ENCODE measurements at regions not wholly inside any gene's neighbourhood (a gene's known extent, or its start where the extent isn't known, plus 50 kb on each side); places are given as distances from the start of the nearest gene placed in this dataset.

GRCh38 chr12:97309921-97310320 is 152.7 kb upstream of the RMST start:
- H3K4me1 ChIP-seq (ENCODE audit: control insufficient read depth, low read depth, low read length), result peaks cover 25% of the 10 kb centered on the region
- H3K36me3 ChIP-seq (ENCODE audit: control insufficient read depth, low read depth, low read length), result no peaks in the 10 kb centered on the region
- H3K27ac ChIP-seq (ENCODE audit: low read length), result no peak overlapping the region
- H3K4me3 ChIP-seq (ENCODE audit: low read length), result no peak overlapping the region
- H3K9me3 ChIP-seq (ENCODE audit: control insufficient read depth, low read depth, low read length), result no peaks in the 10 kb centered on the region
- no peak overlapping the region for H3K9ac ChIP-seq (ENCODE audit: low read length)
- H3K27me3 ChIP-seq (ENCODE audit: control insufficient read depth, insufficient read depth, low read length), result no peaks in the 10 kb centered on the region

GRCh38 chr12:97312570-97313135 is 150.0 kb upstream of the RMST start:
- Histone ChIP-seq H3K4me3 (ENCODE audit: low read length) (no peak overlapping the region), H3K4me1 (ENCODE audit: control insufficient read depth, low read depth, low read length) (peaks cover 25% of the 10 kb centered on the region), H3K27ac (ENCODE audit: low read length) (no peak overlapping the region), H3K36me3 (ENCODE audit: control insufficient read depth, low read depth, low read length) (no peaks in the 10 kb centered on the region), H3K9ac (ENCODE audit: low read length) (no peak overlapping the region), H3K9me3 (ENCODE audit: control insufficient read depth, low read depth, low read length) (no peaks in the 10 kb centered on the region), H3K27me3 (ENCODE audit: control insufficient read depth, insufficient read depth, low read length) (no peaks in the 10 kb centered on the region)

- Histone ChIP-seq H3K27ac (ENCODE audit: low read length) (no peak overlapping the region), H3K36me3 (ENCODE audit: control insufficient read depth, low read depth, low read length) (no peaks in the 10 kb centered on the region), H3K4me1 (ENCODE audit: control insufficient read depth, low read depth, low read length) (peaks cover 25% of the 10 kb centered on the region), H3K27me3 (ENCODE audit: control insufficient read depth, insufficient read depth, low read length) (no peaks in the 10 kb centered on the region), H3K9me3 (ENCODE audit: control insufficient read depth, low read depth, low read length) (no peaks in the 10 kb centered on the region), H3K9ac (ENCODE audit: low read length) (no peak overlapping the region), H3K4me3 (ENCODE audit: low read length) (no peak overlapping the region)
Measured at GRCh38 chr12:97313471-97314190, 149.0 kb upstream of the RMST start.

- H3K4me3 ChIP-seq (ENCODE audit: low read length), result no peak overlapping the region
- no peak overlapping the region for H3K27ac ChIP-seq (ENCODE audit: low read length)
- H3K9ac ChIP-seq (ENCODE audit: low read length), result no peak overlapping the region
- H3K4me1 ChIP-seq (ENCODE audit: control insufficient read depth, low read depth, low read length), result peaks cover 27% of the 10 kb centered on the region
- no peaks in the 10 kb centered on the region for H3K9me3 ChIP-seq (ENCODE audit: control insufficient read depth, low read depth, low read length)
- H3K27me3 ChIP-seq (ENCODE audit: control insufficient read depth, insufficient read depth, low read length), result no peaks in the 10 kb centered on the region
- H3K36me3 ChIP-seq (ENCODE audit: control insufficient read depth, low read depth, low read length), result no peaks in the 10 kb centered on the region
Measured at GRCh38 chr12:97316321-97316720, 146.3 kb upstream of the RMST start.

- Histone ChIP-seq H3K27me3 (ENCODE audit: control insufficient read depth, insufficient read depth, low read length) (no peaks in the 10 kb centered on the region), H3K9me3 (ENCODE audit: control insufficient read depth, low read depth, low read length) (no peaks in the 10 kb centered on the region), H3K4me1 (ENCODE audit: control insufficient read depth, low read depth, low read length) (peaks cover 37% of the 10 kb centered on the region), H3K27ac (ENCODE audit: low read length) (no peak overlapping the region), H3K36me3 (ENCODE audit: control insufficient read depth, low read depth, low read length) (no peaks in the 10 kb centered on the region), H3K4me3 (ENCODE audit: low read length) (no peak overlapping the region), H3K9ac (ENCODE audit: low read length) (no peak overlapping the region)
Measured at GRCh38 chr12:97321621-97322020, 141.0 kb upstream of the RMST start.

GRCh38 chr12:97322388-97322787 is 140.2 kb upstream of the RMST start:
- peaks cover 37% of the 10 kb centered on the region for H3K4me1 ChIP-seq (ENCODE audit: control insufficient read depth, low read depth, low read length)
- H3K9me3 ChIP-seq (ENCODE audit: control insufficient read depth, low read depth, low read length), result no peaks in the 10 kb centered on the region
- no peaks in the 10 kb centered on the region for H3K36me3 ChIP-seq (ENCODE audit: control insufficient read depth, low read depth, low read length)
- no peak overlapping the region for H3K27ac ChIP-seq (ENCODE audit: low read length)
- peak overlapping the region; percentile 7 for H3K4me3 ChIP-seq (ENCODE audit: low read length)
- no peak overlapping the region for H3K9ac ChIP-seq (ENCODE audit: low read length)
- no peaks in the 10 kb centered on the region for H3K27me3 ChIP-seq (ENCODE audit: control insufficient read depth, insufficient read depth, low read length)

GRCh38 chr12:97323154-97323553 is 139.4 kb upstream of the RMST start:
- Histone ChIP-seq H3K27me3 (ENCODE audit: control insufficient read depth, insufficient read depth, low read length) (no peaks in the 10 kb centered on the region), H3K36me3 (ENCODE audit: control insufficient read depth, low read depth, low read length) (no peaks in the 10 kb centered on the region), H3K9ac (ENCODE audit: low read length) (no peak overlapping the region), H3K4me1 (ENCODE audit: control insufficient read depth, low read depth, low read length) (peaks cover 37% of the 10 kb centered on the region), H3K9me3 (ENCODE audit: control insufficient read depth, low read depth, low read length) (no peaks in the 10 kb centered on the region), H3K27ac (ENCODE audit: low read length) (no peak overlapping the region), H3K4me3 (ENCODE audit: low read length) (peak overlapping the region; percentile 7)

- Histone ChIP-seq H3K4me3 (ENCODE audit: low read length) (no peak overlapping the region), H3K4me1 (ENCODE audit: control insufficient read depth, low read depth, low read length) (peaks cover 37% of the 10 kb centered on the region), H3K27me3 (ENCODE audit: control insufficient read depth, insufficient read depth, low read length) (no peaks in the 10 kb centered on the region), H3K36me3 (ENCODE audit: control insufficient read depth, low read depth, low read length) (no peaks in the 10 kb centered on the region), H3K9ac (ENCODE audit: low read length) (no peak overlapping the region), H3K9me3 (ENCODE audit: control insufficient read depth, low read depth, low read length) (no peaks in the 10 kb centered on the region), H3K27ac (ENCODE audit: low read length) (no peak overlapping the region)
Measured at GRCh38 chr12:97324471-97324870, 138.1 kb upstream of the RMST start.

GRCh38 chr12:97335115-97335514 is 127.5 kb upstream of the RMST start:
- H3K9ac ChIP-seq (ENCODE audit: low read length), result no peak overlapping the region
- H3K9me3 ChIP-seq (ENCODE audit: control insufficient read depth, low read depth, low read length), result no peaks in the 10 kb centered on the region
- H3K36me3 ChIP-seq (ENCODE audit: control insufficient read depth, low read depth, low read length), result no peaks in the 10 kb centered on the region
- H3K4me3 ChIP-seq (ENCODE audit: low read length), result no peak overlapping the region
- H3K4me1 ChIP-seq (ENCODE audit: control insufficient read depth, low read depth, low read length), result no peaks in the 10 kb centered on the region
- H3K27ac ChIP-seq (ENCODE audit: low read length), result no peak overlapping the region
- H3K27me3 ChIP-seq (ENCODE audit: control insufficient read depth, insufficient read depth, low read length), result no peaks in the 10 kb centered on the region

- Histone ChIP-seq H3K4me3 (ENCODE audit: low read length) (no peak overlapping the region), H3K4me1 (ENCODE audit: control insufficient read depth, low read depth, low read length) (no peaks in the 10 kb centered on the region), H3K9ac (ENCODE audit: low read length) (no peak overlapping the region), H3K36me3 (ENCODE audit: control insufficient read depth, low read depth, low read length) (no peaks in the 10 kb centered on the region), H3K27ac (ENCODE audit: low read length) (no peak overlapping the region), H3K9me3 (ENCODE audit: control insufficient read depth, low read depth, low read length) (no peaks in the 10 kb centered on the region), H3K27me3 (ENCODE audit: control insufficient read depth, insufficient read depth, low read length) (no peaks in the 10 kb centered on the region)
Measured at GRCh38 chr12:97336900-97337751, 125.5 kb upstream of the RMST start.

GRCh38 chr12:97342130-97342529 is 120.5 kb upstream of the RMST start:
- Histone ChIP-seq H3K9ac (ENCODE audit: low read length) (no peak overlapping the region), H3K4me1 (ENCODE audit: control insufficient read depth, low read depth, low read length) (no peaks in the 10 kb centered on the region), H3K27ac (ENCODE audit: low read length) (no peak overlapping the region), H3K27me3 (ENCODE audit: control insufficient read depth, insufficient read depth, low read length) (no peaks in the 10 kb centered on the region), H3K36me3 (ENCODE audit: control insufficient read depth, low read depth, low read length) (no peaks in the 10 kb centered on the region), H3K9me3 (ENCODE audit: control insufficient read depth, low read depth, low read length) (no peaks in the 10 kb centered on the region), H3K4me3 (ENCODE audit: low read length) (no peak overlapping the region)

All from iPS-18a (cell line).